Lower leg skin (tissue), 4 donors: ENCODE measurements at regions not wholly inside any gene's neighbourhood (a gene's known extent, or its start where the extent isn't known, plus 50 kb on each side); places are given as distances from the start of the nearest gene placed in this dataset.
A peak's percentile ranks its signal among the peaks of the same experiment; 100 is the strongest.

Source experiments
- DNase-seq, 2 donors: peaks; one replicate each; pipeline ENCODE4 v3.0.0-alpha.2; 2019; ENCODE audit warnings: low spot score in 2 of 2
- H3K4me3 ChIP-seq: fragments of 200-600 bp; sonication (generic); 2 replicates; pipeline ENCODE4 v1.5.1; 2017; ENCODE audit warnings: mild to moderate bottlenecking, low read depth; ENCODE audit not compliant: poor library complexity, severe bottlenecking
- CTCF ChIP-seq, 3 donors: fragments of 450-650 bp; IDR thresholded peaks; one replicate each; pipeline ENCODE4 v1.5.1; 2016; ENCODE audit warnings: antibody characterized with exemption in 3 of 3, mild to moderate bottlenecking in 3 of 3, moderate library complexity in 2 of 3
- POLR2A ChIP-seq, 2 donors: fragments of 450-650 bp; IDR thresholded peaks; one replicate each; pipeline ENCODE4 v1.6.1; 2016 to 2017; ENCODE audit warnings: antibody characterized with exemption in 2 of 2, mild to moderate bottlenecking in 1 of 2, moderate library complexity in 1 of 2
- WGBS, 2 donors: methylation state at CpG; one replicate each; pipeline ENCODE4 v1.1.5; 2018; 5-methylcytosine and 5-hydroxymethylcytosine counted together
- intact Hi-C: fragments of 100-400 bp; cut with DNase I; formaldehyde crosslinking; loops from one replicate; pipeline ENCODE4 v1.15.0; 2023; ENCODE audit warnings: low total_unique reads

DNA sequence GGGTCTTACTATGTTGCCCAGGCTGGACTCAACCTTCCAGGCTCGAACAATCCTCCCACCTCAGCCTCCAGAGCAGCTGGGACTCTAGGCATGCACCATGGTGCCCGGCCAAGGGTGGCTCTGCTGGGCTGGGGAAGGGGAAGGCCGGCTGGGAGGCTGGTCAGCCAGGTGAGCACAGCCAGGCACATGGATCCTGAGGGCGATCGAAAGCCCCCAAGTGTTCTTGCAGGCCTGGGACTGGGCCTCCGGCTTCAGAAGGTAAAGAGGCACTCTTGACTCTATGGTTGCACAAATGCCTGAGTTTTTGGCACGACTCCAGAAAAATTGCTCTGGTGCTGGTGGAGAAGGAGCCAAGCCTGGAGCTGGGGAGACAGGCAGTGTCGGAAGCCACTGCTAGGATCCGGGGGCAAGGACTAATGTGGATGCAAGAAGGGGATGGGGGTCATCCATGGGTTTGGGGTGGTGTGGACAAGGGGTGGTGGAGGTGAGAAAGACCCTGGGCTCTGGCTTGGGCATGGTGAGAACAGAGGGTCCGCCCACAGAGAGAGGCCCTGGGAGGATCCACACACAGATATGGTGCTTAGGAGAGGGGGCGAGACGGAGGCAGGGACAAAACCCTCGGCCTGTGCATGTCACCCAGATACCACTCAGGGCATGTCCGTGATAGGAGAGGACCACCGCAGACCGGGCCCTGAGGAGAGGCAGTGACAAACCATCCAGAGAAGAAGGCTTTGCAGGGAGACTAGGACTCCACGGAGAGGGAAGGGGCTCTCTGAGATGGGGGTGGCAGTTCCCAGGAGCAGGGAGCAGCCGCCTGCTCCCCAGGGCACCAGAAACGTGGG is 51.1 kb upstream of the COL5A1 start:
- TF ChIP-seq CTCF (IDR thresholded peaks at IDR 0.05): no peak
- intact Hi-C loops: no loop called here
- 75 to 82% methylated on average over 16 to 19 of the region's 19 CpGs for WGBS, 2 donors
- peak; percentile 10 to 80 for DNase-seq
- H3K4me3 ChIP-seq: no peak overlapping the region

DNA sequence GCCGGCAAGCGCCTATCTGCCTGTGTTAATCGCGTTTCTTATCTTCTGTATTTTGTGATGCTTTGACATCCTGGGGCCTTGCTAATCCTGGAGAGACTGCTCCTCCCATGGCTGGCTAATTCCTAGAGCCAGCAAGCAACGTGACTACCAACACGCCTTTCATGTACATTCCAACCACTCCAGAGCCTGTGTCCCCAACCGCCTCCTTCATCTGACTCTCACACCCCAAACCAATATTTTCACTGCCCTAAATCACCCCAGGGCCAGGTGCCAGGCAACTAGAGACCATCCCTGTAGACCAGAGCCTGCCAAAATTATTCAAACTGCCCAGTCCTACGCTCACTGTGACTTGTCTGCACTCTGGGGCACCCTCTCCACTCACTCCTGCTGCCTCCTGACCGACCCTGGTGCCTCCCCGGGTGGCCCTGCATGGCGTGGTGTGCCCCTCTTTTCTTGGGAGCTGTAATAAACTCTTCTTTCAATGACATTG is 50.5 kb upstream of the COL5A1 start:
- peak in 1 of 2 donors; percentile 72 for DNase-seq
- H3K4me3 ChIP-seq: no peak overlapping the region
- intact Hi-C loops: no loop called here
- no peak for TF ChIP-seq POLR2A (IDR thresholded peaks at IDR 0.05)
- no peak for TF ChIP-seq CTCF (IDR thresholded peaks at IDR 0.05)
- 56 to 68% methylated on average over 11 of the region's 11 CpGs for WGBS, 2 donors

DNA sequence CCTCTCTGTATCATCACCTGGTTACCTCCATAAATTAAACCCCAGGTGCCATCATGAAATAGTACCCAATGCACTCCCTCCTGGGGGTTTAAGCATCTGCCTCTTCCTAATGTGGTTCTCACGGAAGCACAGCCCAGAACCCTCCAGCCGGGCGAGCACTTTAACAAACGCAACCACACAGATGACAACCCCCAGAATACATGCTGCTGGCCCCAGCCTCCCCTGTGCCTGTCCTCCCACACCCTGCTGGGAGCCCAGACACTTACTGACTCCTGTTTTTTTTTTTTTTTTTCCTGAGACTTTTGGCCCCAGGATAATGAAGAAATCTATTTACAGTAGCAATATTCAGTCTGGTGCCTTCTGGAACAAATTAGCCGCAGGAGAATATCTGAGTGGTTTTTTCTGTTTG is 50.0 kb upstream of the COL5A1 start:
- intact Hi-C loops: no loop called here
- peak in 1 of 2 donors; percentile 78 for DNase-seq
- WGBS, 2 donors: 53 to 62% methylated on average over 5 of the region's 5 CpGs

More for the DNA sequence above, 50.0 kb upstream of the COL5A1 start:
- TF ChIP-seq CTCF (IDR thresholded peaks at IDR 0.05) (no peak), POLR2A (IDR thresholded peaks at IDR 0.05) (no peak)
- H3K4me3 ChIP-seq: no peak overlapping the region
